GM23248 (cell line): ENCODE measurements at regions not wholly inside any gene's neighbourhood (a gene's known extent, or its start where the extent isn't known, plus 50 kb on each side); places are given as distances from the start of the nearest gene placed in this dataset.

ENCODE experiments used
- EZH2 ChIP-seq: fragments of 200-600 bp; sonication (generic); IDR thresholded peaks from 2 replicates; pipeline ENCODE4 v1.6.1; 2018; ENCODE audit warnings: antibody characterized with exemption, mild to moderate bottlenecking; ENCODE audit not compliant: insufficient read depth, poor library complexity, severe bottlenecking
- EZH2phosphoT487 ChIP-seq: fragments of 200-600 bp; sonication (generic); IDR thresholded peaks from 2 replicates; pipeline ENCODE4 v1.6.1; 2018; ENCODE audit warnings: antibody characterized with exemption, moderate library complexity, mild to moderate bottlenecking, low read depth; ENCODE audit not compliant: insufficient read depth

DNA sequence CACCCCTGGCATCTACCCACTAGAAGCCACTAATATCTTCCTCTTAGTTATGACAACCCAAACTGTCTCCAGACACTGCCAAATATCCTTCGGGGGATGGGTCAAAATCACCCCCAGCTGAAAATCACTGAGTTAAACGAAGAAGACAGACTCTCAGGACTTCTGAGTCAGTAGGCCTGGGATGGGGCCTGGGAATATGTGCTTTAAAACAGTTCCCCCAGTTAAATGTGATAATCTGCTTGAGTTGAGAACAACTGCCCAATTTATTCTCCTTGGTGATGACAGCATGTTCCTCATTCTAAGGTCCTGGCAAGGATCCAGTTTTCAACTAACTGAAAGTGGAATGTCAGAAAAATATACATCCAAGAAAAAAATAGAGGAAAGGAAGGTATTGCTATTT, 52.4 kb downstream of the CBLL2 start:
- TF ChIP-seq EZH2phosphoT487 (no peak), EZH2 (no peak)
